GM21576 (cell line): ENCODE measurements at regions not wholly inside any gene's neighbourhood (a gene's known extent, or its start where the extent isn't known, plus 50 kb on each side); places are given as distances from the start of the nearest gene placed in this dataset.

Source experiments
- ATAC-seq: cut with Tn5 transposase; IDR thresholded peaks from one replicate; pipeline ENCODE4 v1.9.1; 2021; ENCODE audit warnings: mild to moderate bottlenecking, moderate library complexity; ENCODE audit not compliant: unreplicated experiment

GRCh38 chr1:87806379-87807094 lies 477.9 kb downstream of the LMO4 start:
- ATAC-seq = no peak

GRCh38 chr1:87810166-87810565 lies 481.5 kb downstream of the LMO4 start:
- no peak for ATAC-seq

GRCh38 chr1:87812871-87813577 lies 484.3 kb downstream of the LMO4 start:
- peak; percentile 84 for ATAC-seq

GRCh38 chr1:87814573-87814972 lies 485.9 kb downstream of the LMO4 start:
- no peak for ATAC-seq

- no peak for ATAC-seq
Observed at GRCh38 chr1:87816646-87817045, 488.0 kb downstream of the LMO4 start.

- ATAC-seq = no peak
Observed at GRCh38 chr1:87820668-87821334, 492.1 kb downstream of the LMO4 start.

- no peak for ATAC-seq
Observed at GRCh38 chr1:87821335-87821697, 492.6 kb downstream of the LMO4 start.

- ATAC-seq = peak; percentile 96
Observed at GRCh38 chr1:87826681-87827251, 498.1 kb downstream of the LMO4 start.

- no peak for ATAC-seq
Observed at GRCh38 chr1:87829360-87829759, 500.7 kb downstream of the LMO4 start.

- ATAC-seq = no peak
Observed at GRCh38 chr1:87830432-87830978, 501.8 kb downstream of the LMO4 start.

- ATAC-seq = no peak
Observed at GRCh38 chr1:87833166-87833565, 504.5 kb downstream of the LMO4 start.

- no peak for ATAC-seq
Observed at GRCh38 chr1:87834151-87834550, 505.5 kb downstream of the LMO4 start.

GRCh38 chr1:87834941-87835340 lies 506.3 kb downstream of the LMO4 start:
- no peak for ATAC-seq

- no peak for ATAC-seq
Observed at GRCh38 chr1:87840767-87841166, 512.1 kb downstream of the LMO4 start.

GRCh38 chr1:87841332-87841731 lies 512.7 kb downstream of the LMO4 start:
- ATAC-seq = no peak

GRCh38 chr1:87842156-87842555 lies 513.5 kb downstream of the LMO4 start:
- no peak for ATAC-seq

- no peak for ATAC-seq
Observed at GRCh38 chr1:87844251-87844650, 515.6 kb downstream of the LMO4 start.

GRCh38 chr1:87851490-87851889 lies 522.8 kb downstream of the LMO4 start:
- no peak for ATAC-seq

GRCh38 chr1:87852410-87853161 lies 523.9 kb downstream of the LMO4 start:
- no peak for ATAC-seq

- ATAC-seq = no peak
Observed at GRCh38 chr1:87853576-87854351, 525.1 kb downstream of the LMO4 start.
